Suprapubic skin (tissue), 4 donors: ENCODE measurements at regions not wholly inside any gene's neighbourhood (a gene's known extent, or its start where the extent isn't known, plus 50 kb on each side); places are given as distances from the start of the nearest gene placed in this dataset.

Source experiments
- EP300 ChIP-seq: sonication (generic); formaldehyde crosslinking; IDR thresholded peaks from one replicate; pipeline ENCODE4 v1.6.1; 2017; ENCODE audit warnings: antibody characterized with exemption
- POLR2A ChIP-seq, 2 donors: fragments of 450-650 bp; IDR thresholded peaks; one replicate each; pipeline ENCODE4 v1.6.1; 2017; ENCODE audit warnings: antibody characterized with exemption in 2 of 2, mild to moderate bottlenecking in 2 of 2, moderate library complexity in 2 of 2
- POLR2AphosphoS5 ChIP-seq, 3 donors: sonication (generic); formaldehyde crosslinking; IDR thresholded peaks; one replicate each; pipeline ENCODE4 v1.6.1; 2017; ENCODE audit warnings: antibody characterized with exemption in 3 of 3
- TF ChIP-seq, protein P1 (sequence below), 2 donors: fragments of 200-600 bp in 1 of 2; fragments of 450-650 bp in 1 of 2; sonication (generic) in 1 of 2; IDR thresholded peaks; one replicate each; pipeline ENCODE4 v1.5.1; 2016 to 2019; ENCODE audit warnings: antibody characterized with exemption in 2 of 2, mild to moderate bottlenecking in 1 of 2, moderate library complexity in 1 of 2

DNA sequence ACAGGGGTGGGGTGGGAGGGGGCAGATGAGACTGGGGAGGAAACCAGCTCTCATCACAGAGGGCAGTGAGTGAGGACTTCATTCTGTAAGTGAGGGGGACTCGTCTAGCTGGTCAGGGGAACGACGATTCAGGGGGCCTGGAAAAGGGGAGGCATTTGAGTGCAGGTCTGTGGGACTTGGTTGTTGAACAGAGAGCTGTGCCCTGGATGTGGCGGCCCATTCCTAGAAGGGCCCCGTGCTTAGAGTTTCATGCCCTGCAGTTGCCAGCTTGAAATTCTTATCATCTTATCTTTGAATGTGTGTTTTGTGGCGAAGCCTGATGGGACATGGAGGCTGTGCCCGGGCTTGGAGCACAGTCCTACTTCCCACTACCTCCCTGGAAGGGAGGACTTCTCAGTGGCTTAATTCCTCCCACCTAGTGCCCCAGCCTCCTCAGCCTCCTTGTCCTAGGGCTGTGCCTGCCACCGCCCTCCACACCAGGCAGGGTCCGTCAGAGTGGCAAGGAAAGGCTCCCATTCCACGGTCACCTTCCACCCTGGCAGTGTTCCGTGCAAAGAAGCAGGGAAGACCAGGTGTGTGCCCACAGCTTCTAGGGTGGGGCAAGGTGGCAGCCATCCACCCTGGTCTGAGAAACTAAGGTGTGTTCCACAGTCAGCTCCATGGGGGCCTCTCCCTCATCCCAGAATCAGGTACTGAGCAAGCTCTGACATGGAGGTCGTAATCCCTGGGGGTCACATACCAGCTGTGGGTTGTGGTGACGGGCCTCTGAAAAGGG is 59.7 kb upstream of the LMO1 start:
- TF ChIP-seq, protein P1, sequence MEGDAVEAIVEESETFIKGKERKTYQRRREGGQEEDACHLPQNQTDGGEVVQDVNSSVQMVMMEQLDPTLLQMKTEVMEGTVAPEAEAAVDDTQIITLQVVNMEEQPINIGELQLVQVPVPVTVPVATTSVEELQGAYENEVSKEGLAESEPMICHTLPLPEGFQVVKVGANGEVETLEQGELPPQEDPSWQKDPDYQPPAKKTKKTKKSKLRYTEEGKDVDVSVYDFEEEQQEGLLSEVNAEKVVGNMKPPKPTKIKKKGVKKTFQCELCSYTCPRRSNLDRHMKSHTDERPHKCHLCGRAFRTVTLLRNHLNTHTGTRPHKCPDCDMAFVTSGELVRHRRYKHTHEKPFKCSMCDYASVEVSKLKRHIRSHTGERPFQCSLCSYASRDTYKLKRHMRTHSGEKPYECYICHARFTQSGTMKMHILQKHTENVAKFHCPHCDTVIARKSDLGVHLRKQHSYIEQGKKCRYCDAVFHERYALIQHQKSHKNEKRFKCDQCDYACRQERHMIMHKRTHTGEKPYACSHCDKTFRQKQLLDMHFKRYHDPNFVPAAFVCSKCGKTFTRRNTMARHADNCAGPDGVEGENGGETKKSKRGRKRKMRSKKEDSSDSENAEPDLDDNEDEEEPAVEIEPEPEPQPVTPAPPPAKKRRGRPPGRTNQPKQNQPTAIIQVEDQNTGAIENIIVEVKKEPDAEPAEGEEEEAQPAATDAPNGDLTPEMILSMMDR (IDR thresholded peaks at IDR 0.05) = no peak
- no peak for TF ChIP-seq EP300
- TF ChIP-seq POLR2A (IDR thresholded peaks at IDR 0.05) = no peak
- no peak for TF ChIP-seq POLR2AphosphoS5 (IDR thresholded peaks at IDR 0.05)
